Activated CD8-positive, alpha-beta memory T cell treated with anti-CD3 and anti-CD28 coated beads for 36 hours (primary cell): ENCODE measurements at regions not wholly inside any gene's neighbourhood (a gene's known extent, or its start where the extent isn't known, plus 50 kb on each side); places are given as distances from the start of the nearest gene placed in this dataset.
"Not testable (repeated sequence)": the region's sequence is repeated elsewhere in the genome, so short reads cannot be mapped to it uniquely, and the experiment has no call there.

Experiments
- CTCF ChIA-PET: fragments of 350-600 bp; sonication (Branson Sonifier 250); formaldehyde crosslinking; loops from one replicate; lab custom pipeline; 2021; ENCODE audit warnings: antibody characterized with exemption; lab: Charles Lee
- POLR2A ChIA-PET: fragments of 350-600 bp; sonication (Branson Sonifier 250); formaldehyde crosslinking; loops from one replicate; lab custom pipeline; 2021; ENCODE audit warnings: antibody characterized with exemption; lab: Charles Lee

GRCh38 chr3:107458871-107459270 is 63.9 kb upstream of the BBX start:
- POLR2A ChIA-PET: no interaction called here
- CTCF ChIA-PET: no interaction called here

DNA sequence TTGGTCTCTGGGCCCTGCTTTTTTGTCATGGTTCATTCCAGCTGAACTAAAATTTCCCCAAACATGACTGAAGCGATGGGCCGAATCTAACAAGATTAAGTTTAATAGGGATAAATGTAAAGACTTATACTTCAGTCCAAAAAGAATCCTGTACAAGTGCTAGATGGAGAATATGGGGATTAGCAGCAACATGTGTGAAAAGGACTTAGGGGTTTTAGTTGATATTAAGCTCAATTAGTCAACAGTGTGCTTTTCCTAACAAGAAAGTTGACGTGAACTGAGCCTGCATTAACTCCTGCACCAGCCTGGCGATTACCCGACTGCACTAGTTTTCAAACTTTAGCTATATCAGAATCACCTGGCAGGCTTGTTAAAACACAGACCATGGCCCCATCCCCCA is 61.0 kb upstream of the BBX start:
- POLR2A ChIA-PET: no interaction called here
- CTCF ChIA-PET: no interaction called here

GRCh38 chr3:107464037-107464436 is 58.7 kb upstream of the BBX start:
- POLR2A ChIA-PET: no interaction called here
- CTCF ChIA-PET: no interaction called here

DNA sequence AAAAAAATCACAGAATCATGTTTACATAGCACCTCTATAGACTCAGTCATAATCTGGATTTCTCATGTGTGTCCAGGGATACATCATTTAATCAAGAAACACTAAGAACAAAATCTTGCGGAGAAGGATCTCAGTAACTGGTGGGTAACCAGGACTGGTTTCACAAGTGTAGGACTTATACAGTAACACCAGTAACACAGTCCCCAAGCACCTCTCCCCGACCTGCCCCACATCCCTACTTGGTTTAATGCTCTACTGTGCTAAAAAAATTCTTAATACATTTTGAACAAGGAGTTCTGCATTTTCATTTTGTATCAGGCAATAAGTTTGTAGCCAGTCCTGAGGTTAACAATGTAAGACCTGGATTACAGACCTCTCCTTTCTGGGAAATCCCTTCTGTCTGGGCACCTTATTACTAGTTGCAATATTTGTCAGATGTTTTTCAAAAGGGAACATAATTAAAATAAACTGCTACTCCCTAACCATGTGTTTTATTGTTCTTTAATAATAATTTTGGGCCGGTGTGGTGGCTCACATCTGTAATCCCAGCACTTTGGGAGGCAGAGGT is 57.6 kb upstream of the BBX start:
- ChIA-PET CTCF (no interaction called here), POLR2A (no interaction called here)

DNA sequence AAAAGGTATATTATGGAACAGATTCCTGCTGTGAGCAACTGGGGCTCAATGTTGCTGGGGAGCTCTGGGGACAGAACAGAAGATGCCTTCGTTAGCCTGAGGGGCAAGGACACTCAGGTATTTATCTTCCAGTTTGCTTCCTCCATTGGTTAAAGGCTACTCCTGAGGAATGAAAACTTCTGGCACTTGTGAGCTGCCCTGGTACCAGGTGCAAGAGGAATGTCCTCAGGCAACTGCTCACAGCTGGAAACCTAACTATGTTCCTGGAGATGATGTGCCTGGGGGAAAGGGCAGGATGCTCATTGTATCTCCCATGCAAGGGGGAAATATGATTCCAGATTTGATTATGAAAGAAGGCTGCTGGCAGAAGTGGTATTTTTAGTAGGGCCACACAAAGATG is 54.0 kb upstream of the BBX start:
- CTCF ChIA-PET: no interaction called here
- POLR2A ChIA-PET: no interaction called here

DNA sequence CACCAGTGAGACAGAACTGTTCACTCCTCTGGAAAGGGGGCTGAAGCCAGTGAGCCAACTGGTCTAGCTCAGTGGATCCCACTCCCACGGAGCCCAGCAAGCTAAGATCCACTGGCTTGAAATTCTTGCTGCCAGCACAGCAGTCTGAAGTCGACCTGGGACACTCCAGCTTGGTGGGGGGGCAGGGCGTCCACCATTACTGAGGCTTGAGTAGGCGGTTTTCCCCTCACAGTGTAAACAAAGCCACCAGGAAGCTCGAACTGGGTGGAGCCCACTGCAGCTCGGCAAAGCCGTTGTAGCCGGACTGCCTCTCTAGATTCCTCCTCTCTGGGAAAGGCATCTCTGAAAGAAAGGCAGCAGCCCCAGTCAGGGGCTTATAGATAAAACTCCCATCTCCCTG is 52.3 kb upstream of the BBX start:
- POLR2A ChIA-PET: not testable (repeated sequence)

More for the DNA sequence above, 52.3 kb upstream of the BBX start:
- CTCF ChIA-PET: not testable (repeated sequence)
